DMS79 (cell line): ENCODE measurements at regions not wholly inside any gene's neighbourhood (a gene's known extent, or its start where the extent isn't known, plus 50 kb on each side); places are given as distances from the start of the nearest gene placed in this dataset.
"Not testable (repeated sequence)": the region's sequence is repeated elsewhere in the genome, so short reads cannot be mapped to it uniquely, and the experiment has no call there.

Source experiments
- DNase-seq: peaks from one replicate; lab custom pipeline; 2025; lab: John Stamatoyannopoulos, UW

DNA sequence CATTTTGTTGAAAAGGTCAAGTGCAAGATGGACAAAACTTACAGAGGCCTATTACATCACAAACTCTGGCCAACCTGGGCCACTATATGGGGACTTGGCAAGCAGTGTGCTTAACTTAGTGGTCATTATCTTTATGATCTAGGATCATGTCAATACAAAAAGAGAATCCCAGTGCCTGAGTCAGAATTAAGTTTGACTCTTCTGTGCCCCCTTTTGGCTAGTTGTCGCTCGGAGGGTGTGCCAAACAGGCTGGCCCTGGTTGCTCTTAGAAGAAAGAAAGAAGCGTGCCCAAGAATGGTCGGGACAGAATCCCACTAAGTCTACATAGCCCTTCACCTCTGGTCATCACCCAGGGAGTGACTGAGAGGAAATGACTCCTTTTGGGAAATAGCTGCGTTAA lies 100.1 kb downstream of the EIF4E start:
- no peak for DNase-seq

DNA sequence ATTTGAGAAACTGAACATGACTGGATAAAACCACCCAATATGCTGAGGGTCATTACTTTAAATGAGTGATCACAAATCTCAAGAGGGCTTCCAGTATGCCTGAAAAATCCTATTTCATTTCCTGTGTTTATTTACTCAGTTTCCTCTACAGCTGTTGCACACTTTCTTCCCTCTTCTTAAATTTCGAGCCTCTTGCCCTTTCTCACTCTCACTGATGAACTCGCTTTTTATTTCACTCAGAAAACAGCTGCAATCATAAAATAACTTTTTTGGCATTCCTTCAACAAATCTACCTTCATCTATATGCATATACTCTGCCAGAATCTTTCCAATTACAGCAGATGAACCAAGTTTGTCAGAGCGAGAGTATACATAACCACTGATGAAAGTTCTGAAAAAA lies 101.3 kb downstream of the EIF4E start:
- DNase-seq = no peak

DNA sequence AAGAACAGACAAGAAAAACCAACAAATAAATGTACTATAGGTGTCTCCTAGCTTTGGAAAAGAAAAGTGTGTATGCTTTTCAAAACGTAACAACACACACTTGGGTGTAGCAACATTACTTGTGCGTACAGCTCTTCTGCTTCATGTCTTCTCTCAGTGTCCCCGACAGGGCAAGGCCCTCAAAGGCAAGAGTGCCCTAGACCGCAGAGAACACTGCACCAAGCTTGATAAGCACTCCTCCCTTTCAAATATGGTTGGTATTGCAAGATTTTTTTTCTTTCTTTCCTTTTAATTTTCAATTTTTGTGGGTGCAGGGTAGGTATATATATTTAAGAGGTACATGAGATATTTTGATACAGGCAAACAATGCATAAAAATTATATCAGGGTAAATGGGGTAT lies 106.8 kb downstream of the EIF4E start:
- DNase-seq = no peak

DNA sequence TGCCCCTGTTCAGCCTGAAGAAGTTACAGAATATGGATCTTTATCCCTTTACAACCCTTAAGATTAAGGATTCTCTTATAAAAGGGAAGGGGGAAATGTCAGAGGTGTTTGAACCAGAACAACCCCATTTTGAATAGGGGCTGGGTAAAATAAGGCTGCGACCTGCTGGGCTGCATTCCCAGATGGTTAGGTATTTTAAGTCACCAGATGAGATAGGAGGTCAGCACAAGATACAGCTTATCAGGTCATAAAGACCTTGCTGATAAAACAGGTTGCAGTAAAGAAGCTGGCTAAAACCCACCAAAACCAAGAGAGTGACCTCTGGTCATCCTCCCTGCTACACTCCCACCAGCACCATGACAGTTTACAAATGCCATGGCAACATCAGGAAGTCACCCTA lies 110.8 kb downstream of the EIF4E start:
- DNase-seq = not testable (repeated sequence)

DNA sequence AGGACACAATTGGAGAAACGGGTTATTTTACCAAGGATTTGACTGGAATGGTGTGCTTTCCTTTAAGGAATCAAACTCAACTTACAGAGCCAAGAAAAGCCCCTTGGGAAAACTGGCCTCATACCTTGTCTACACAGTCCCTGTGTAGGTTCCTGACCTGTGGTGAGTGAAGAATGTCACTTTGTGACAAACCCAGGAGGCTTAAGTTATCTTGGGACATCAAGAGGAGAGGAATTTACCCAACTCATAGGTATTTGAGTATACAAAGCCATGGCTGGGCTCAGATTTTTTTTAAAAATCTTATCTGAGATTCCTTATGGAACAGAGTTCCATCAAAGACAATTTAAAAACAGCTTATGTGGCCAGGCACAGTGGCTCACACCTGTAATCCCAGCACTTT lies 112.1 kb downstream of the EIF4E start:
- no peak for DNase-seq

DNA sequence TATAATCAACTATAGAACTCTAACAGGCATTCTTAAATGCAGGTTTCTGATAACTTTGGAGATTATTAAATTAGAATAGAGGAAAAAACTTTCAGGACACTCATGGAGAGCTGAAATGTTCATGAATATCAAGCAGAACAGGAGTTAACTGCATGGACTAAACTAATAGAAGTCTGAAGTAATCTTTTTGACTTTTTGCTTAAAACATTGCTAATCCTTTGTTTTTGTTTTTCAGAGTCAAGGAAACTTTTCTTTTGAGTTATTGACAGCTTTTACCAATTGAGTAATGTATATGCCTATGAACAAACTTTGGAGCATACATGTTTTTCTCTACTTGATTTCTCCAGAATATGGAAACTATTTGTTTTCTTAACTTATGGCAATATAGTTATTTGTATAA lies 112.5 kb downstream of the EIF4E start:
- DNase-seq = no peak

DNA sequence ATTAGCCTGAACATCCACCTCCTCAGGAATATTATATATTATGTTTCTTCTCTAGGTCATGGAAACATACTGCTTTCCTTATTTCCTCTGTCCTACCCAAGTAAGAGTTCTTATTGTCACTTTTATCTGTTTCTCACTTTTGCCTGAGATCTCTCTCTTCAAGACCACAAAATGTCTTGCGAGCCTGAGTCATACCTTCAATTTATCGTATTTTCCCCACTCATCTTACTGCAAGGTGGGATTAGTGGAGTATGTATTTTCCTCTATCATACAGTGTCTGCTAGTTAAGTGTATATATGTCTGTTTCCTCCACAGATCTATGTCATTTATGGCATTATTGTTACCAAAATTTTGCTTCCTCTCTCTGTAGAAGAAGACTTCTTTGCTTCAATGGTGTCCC lies 124.5 kb downstream of the EIF4E start:
- DNase-seq = no peak

DNA sequence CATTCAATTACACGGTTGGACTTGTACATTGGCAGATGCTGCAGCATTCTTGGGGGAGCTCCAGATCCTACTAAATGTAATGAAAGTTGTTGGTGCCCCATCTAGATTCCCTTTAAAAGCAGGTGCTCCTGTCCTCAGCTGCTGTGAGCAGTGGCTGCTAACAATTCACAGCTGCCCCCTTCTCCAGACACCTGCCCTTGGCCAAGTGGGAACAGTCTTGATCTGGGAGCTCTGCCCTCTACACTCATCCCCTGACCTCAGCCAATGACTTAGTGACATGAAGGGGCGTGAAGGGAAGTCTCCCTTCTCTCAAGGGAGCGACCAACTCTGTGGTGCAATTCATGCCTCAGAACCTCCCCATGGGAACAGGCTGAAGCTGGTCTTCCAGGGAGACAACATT lies 125.7 kb downstream of the EIF4E start:
- DNase-seq = no peak

DNA sequence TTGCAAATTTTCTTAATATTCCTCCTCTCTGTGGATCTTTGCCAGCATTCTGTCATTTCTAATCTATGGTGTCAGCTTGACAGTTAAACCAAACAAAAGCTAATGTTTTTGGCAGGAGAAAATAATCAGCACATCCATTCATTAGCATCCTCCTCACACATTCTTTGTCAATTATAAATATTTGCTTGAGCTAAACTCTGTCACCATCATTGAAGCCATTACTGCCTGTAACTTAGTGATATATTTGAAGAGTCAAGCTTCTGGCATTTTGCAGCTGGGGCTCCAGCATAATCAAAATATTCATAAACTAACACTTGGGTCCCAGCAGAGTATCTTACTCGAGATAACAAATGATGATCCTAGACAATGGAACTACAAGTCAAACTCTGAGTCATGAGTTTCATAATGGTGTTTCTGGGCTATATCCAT lies 126.1 kb downstream of the EIF4E start:
- no peak for DNase-seq

DNA sequence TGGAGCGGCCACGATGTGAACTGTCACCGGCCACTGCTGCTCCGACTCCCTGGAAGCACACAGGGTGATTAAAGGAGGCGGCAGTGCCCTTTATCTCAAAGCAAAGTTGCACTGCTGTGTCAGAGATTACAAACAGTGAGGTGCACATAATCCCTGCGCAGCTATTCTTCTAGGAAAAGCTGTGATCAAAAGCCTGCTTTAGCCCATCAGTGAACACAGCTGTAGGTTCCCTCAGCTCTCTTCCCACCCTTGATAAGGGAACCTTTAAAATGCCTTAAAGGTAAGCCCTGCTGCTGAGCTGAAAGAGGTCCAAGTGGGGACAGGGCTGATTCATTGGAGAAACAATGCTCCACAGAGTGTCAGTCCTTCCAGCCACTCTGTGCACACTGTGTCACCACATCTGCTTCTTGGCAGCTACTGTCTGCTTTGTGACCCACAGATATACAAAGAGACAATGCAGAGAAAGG lies 127.6 kb downstream of the EIF4E start:
- no peak for DNase-seq

DNA sequence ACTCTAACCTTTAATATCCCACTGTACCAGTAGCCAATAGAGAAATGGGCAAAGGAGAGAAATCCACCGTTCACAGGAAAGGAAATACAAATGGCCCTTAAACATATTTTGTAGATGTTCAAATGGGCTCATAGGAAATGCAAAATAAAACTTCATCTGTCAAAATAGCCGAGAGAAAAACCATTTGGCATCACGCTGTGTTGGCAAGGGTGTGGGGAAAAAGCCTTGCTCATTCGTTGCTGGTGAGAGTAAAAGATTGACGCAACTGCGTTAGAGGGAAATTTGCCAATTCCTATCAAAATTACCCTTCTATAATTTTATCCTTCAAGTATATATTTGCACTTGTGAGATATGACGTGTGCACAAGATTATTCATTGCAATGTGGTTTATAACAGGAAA lies 131.9 kb downstream of the EIF4E start:
- DNase-seq = no peak

DNA sequence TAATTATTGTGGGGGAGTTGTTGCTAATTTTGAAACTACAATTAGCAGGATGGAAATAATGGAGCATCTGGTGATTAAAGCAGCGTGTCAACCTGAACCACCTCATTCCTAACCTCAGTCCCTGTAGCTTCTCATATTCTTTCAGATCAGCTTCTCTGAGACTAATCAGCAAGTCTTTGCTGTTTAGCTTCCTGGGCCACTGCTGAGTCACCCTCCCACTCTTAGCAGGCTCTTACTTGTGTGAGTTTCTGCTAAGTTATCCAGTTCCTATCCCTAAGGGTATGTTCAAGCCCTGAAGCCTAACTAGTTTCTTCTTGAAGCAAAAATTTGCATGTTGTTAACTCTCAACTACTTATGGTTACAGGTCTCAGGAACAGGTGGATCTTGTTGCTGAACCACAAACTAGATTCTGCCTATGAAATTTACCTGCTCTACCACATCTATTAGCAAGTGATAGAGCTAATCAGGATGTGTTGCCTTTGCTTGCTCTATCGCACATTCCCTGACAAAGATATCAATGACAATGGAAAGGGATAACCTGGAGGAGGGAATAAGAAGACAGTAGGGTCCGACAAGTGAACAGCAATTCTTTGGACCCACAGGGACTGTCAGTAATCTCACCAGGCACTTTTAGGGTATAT lies 134.2 kb downstream of the EIF4E start:
- no peak for DNase-seq

DNA sequence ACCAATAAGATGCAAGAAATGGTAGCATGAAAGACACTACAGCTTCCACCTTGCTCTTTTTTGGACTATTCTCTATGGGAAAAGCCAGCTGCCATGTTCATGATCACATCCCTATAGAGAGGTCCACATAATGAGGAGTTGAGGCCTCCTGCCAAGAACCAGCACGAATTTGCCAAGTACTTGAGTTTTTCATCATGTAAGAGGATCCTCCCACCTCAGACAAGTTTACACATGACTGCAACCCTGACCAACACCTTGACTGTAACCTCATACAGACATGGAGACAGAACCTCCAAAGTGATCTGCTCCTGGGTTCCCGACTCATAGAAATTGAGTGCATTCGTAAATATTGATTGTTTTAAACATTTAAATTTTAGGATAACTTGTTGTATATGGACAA lies 135.2 kb upstream of the TSPAN5 start:
- DNase-seq = no peak

DNA sequence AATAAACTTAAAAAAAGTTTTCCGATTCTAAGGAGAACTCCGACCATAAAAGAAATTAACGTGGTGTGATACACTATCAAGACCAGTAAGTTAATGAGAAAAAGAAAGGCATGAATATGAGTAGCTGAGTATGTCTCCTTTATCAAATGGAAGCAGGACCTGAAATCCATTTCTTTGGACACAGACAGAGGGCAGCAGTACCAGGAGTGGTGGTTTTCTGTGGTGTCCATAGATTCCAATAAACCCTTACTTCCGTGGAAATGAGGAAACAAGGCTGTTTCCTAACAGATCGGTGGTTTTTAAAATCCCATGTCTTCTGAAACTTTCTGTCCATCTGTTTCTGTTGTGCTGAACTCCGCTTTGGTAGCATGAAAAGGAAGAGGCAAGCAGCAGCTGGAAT lies 128.5 kb upstream of the TSPAN5 start:
- no peak for DNase-seq

DNA sequence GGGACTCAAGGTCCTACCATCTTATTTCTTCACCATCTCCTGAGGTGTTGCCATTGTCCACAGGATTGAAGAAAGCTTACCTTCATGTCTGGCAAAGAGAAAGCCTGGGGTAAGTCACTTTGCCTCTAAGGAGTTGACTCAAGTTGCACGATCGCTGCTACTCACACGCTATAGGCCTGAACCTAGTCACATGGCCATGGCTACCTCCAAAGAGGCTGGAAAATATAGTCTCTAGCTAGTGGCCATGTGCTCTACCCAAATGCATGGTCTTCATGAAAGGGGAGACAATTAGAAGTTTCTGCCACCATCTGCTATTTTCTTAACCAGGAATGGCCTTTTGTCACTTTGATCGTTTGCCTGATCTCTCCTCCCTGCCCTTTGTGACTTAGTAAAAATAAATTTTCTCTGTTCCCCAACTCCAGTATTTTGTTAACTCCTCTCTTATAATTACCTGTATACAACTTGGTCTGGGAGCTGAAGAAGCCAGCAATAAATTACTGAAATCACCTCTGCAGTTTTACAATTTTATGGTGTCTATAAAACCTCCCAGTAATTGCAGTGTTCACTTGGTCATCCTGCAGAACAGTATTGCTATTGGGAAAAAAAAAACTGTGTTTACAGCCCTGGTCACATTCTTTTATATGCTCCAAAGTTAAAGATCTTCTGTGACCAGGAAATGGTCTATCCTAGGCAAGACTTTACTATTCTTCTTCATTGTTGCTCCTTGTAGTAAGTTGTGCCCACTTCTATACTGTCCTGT lies 126.7 kb upstream of the TSPAN5 start:
- DNase-seq = no peak

DNA sequence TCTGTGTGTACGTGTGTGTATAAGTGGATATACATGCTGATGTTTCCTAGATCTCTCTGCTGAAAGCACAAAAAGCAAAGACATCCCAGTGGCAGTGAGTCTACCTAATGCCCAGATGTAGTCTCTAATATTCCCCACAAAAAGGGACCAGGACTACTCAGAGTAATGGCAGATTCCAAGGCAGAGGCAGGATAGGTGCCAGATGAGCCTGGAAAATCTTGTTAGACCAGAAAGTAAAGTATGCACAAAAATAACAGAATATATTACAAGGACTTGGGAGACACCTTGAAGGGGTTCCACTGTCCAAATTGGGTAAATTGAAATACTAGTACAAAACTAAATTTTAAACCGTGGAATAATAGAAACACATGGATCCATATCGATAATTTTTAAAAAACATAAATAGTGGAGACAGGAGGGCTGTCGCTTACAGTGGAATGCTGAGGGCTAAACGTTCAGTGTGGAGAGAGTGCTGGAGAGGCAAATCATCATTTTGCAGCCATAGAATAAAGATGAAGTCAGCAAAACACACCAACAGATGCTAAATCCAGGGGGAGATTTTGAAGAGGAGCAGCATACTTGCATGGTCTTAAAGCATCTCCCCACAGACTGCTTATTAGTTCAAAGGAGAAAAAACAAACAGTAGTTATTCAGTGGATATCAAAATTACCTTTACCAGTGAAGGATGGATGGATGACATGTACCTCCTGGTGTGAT lies 123.4 kb upstream of the TSPAN5 start:
- DNase-seq = no peak

DNA sequence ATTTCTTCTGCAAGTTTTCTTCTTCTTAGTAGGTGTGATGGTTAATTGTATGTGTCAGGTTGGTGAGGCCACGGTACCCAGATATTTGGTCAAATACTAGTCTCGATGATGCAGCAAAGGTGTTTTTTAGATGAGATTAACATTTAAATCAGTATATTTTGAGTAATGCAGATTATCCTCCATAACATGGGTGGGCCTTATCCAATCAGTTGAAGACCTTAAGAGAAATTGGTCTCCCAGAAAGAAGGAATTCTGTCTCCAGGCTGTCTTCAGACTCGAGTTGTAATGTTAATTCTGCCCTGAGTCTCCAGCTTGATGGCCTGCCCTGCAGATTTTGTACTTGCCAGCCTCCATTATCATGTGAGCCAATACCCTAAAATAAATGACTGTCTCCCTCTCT lies 122.5 kb upstream of the TSPAN5 start:
- no peak for DNase-seq

DNA sequence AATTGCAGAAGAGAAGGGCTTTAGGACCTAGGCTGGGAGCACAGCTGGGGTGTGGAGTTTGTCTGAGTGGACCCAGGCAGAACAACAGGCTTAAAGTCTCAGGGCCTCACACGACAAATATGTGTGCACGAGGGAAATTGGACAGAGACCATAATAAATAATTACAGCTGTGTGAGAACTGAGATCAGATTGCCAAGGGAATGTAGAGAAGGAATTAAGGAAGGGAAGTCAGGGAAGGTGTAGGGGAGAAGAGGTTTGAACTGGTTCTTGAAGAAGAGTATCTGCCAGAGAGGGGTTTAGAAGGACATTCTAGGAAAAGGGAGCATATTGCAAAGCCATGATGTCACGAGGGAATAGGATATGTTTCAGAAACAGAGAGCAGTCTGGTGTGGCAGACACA lies 120.7 kb upstream of the TSPAN5 start:
- no peak for DNase-seq

DNA sequence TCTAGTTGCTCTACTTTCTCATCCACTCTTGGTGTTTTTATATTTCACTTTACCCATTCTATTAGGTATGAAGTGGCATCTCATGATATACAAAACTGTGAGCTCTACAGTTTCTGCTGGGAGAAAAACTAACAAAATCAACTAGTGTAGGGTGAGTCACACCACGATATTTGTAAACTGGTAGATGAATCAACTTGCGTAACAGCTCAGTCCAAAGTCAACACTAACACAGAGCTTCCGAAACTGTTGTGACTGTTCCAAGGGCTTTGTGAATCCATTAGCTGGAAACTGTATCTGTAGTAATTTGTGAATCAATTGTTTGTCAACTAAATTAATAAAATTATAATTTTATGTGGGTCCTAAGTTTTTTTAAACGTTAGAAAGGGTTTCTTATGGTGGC lies 119.8 kb upstream of the TSPAN5 start:
- no peak for DNase-seq

DNA sequence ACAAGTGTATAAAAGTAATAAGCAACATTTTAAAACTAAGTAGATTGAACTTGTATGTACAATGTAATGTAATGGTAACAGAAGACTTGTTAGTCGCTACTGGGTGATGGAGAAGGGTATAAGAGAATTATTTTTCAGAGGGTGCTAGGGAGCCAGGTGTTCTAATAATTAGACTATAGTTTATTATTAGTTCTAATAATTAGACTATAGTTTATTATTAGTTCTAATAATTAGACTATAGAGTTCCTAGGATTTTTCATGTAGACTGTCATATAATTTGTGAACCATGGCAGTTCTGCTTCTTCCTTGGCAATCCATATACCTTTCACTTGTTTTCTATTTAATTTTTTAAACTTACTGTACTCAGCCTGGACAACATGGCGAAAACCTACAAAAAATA lies 117.3 kb upstream of the TSPAN5 start:
- DNase-seq = no peak

DNA sequence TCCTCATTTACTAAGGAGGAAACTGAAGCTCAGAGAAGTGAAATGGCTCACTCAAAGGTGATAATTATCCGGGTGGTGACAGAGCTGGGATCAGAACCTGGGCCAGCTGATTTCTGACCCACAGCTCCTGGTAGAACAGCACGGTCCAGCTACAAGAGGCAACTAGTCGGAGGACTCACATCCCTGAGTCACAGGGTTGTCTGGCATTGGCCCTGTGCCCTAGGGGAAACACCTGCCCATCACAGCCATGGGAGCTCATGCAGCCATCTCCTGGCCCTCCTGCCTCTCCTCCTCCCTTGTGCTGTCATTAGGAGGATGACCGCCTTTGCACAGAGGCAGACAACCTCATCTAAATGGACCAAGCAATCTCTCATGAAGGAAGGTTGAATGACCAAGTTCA lies 115.2 kb upstream of the TSPAN5 start:
- DNase-seq = no peak

DNA sequence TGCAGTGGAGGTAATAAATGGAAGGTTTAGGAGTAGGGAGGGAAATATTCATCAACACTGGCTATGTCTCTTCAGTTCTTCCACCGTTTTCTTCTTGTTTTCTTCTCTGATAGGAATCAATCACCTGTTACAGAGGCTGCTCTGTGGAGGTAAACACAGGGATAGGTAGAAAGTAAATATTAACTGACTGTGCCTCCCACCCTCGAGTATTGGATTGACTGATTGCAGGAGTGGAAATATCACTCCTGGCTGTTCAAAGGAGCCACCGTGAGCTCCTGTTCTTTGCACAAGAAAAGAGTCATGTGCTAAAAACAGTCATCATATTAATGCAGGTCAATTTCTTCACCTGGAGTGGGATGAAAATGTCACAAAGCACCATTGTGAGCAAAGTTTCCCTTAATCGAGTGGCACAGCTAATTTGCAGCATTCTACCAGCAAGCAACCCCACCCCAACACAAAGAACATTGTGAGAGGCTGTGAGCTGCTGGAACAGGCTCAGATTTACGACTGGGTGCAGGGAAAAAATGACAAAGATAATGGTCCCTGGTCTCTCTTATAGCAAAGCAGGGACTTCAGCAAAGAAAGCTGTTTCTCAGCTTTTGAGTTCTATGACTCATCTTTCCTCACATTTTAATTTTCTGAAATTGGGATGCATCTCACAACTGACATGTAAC lies 113.7 kb upstream of the TSPAN5 start:
- no peak for DNase-seq

DNA sequence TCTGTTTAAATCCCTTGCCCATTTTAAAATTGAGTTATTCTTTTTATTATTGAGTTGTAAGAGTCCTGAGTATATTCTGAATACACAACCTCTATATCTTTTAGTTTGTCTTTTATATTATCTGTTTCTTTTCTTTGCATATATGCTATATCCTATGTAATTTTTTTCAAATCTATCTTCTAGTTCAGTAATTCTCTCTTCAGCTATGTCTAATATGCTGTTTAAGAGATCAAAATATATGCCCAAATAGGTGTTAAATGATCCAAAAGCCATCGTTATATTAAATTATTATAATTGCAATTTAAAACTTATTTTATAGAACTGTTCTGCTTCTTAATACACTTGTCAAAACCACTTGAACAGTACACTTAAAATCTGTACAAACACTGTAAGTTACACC lies 107.4 kb upstream of the TSPAN5 start:
- DNase-seq = no peak
